AG04449 (cell line): ENCODE measurements at regions not wholly inside any gene's neighbourhood (a gene's known extent, or its start where the extent isn't known, plus 50 kb on each side); places are given as distances from the start of the nearest gene placed in this dataset.

Experiments used
- CTCF ChIA-PET: fragments of 350-600 bp; formaldehyde crosslinking; extraction: SDS; loops from one replicate; lab custom pipeline; 2021; ENCODE audit warnings: antibody characterized with exemption; lab: Yijun Ruan, JAX
- POLR2A ChIA-PET: fragments of 400-600, 350-600 bp; formaldehyde crosslinking; extraction: SDS; loops from one replicate; lab custom pipeline; 2020; ENCODE audit warnings: antibody characterized with exemption, inconsistent platforms; lab: Yijun Ruan, JAX
- DNase-seq: peaks from one replicate; pipeline ENCODE4 v3.0.0-alpha.2; 2010; ENCODE audit warnings: low read depth, low spot score
- H3K4me3 ChIP-seq: 2 replicates; pipeline ENCODE4 v1.5.1; 2011; ENCODE audit warnings: low read depth, mild to moderate bottlenecking, control low read depth, low read length
- CTCF ChIP-seq: IDR thresholded peaks from one replicate; pipeline ENCODE4 v1.5.1; 2011; ENCODE audit warnings: mild to moderate bottlenecking, moderate library complexity, low read length, control low read depth, inconsistent platforms; ENCODE audit not compliant: insufficient read depth; ENCODE audit errors: missing control alignments

GRCh38 chr12:25017336-25017735, 68.4 kb upstream of the BCAT1 start:
- POLR2A ChIA-PET: no interaction called here
- CTCF ChIA-PET: interaction anchor here (1.4 kb wide), 1 partner anchor 36 kb away, joined by 4 read pairs; no protein-coding TSS in a partner anchor
- no peak for TF ChIP-seq CTCF
- DNase-seq: no peak
- no peak overlapping the region for H3K4me3 ChIP-seq

GRCh38 chr12:25014961-25015360, 66.1 kb upstream of the BCAT1 start:
- no peak for TF ChIP-seq CTCF
- ChIA-PET POLR2A (no interaction called here), CTCF (interaction anchor here (1.0 to 1.6 kb wide), 3 partner anchors 23 to 116 kb away, joined by 3 to 5 read pairs (median 3); no protein-coding TSS in a partner anchor)
- no peak for DNase-seq
- H3K4me3 ChIP-seq: no peak overlapping the region

- no peak for DNase-seq
- CTCF ChIA-PET: no interaction called here
Measured at GRCh38 chr12:25013061-25013460, 64.2 kb upstream of the BCAT1 start.

GRCh38 chr12:25009496-25010092, 60.7 kb upstream of the BCAT1 start:
- ChIA-PET POLR2A (no interaction called here), CTCF (interaction anchor here (0.6 kb wide), 1 partner anchor 153 kb away, joined by 4 read pairs; no protein-coding TSS in a partner anchor)

More at GRCh38 chr12:25013061-25013460, 64.2 kb upstream of the BCAT1 start:
- H3K4me3 ChIP-seq: no peak overlapping the region
- POLR2A ChIA-PET: no interaction called here
- no peak for TF ChIP-seq CTCF

GRCh38 chr12:25005376-25005775, 56.5 kb upstream of the BCAT1 start:
- no peak for DNase-seq
- TF ChIP-seq CTCF: no peak
- H3K4me3 ChIP-seq: no peak overlapping the region
- ChIA-PET POLR2A (no interaction called here), CTCF (interaction anchor here (1.2 to 1.5 kb wide), 2 partner anchors 124 to 126 kb away, joined by 4 read pairs; no protein-coding TSS in a partner anchor)

More at GRCh38 chr12:25009496-25010092, 60.7 kb upstream of the BCAT1 start:
- no peak for TF ChIP-seq CTCF
- H3K4me3 ChIP-seq: no peak overlapping the region
- no peak for DNase-seq

- POLR2A ChIA-PET: no interaction called here
- H3K4me3 ChIP-seq: no peak overlapping the region
- CTCF ChIA-PET: interaction anchor here (1.1 to 1.5 kb wide), 4 partner anchors 11 to 127 kb away, joined by 3 to 4 read pairs (median 4); no protein-coding TSS in a partner anchor
- DNase-seq: no peak
- no peak for TF ChIP-seq CTCF
Measured at GRCh38 chr12:25004447-25004846, 55.5 kb upstream of the BCAT1 start.
